GM12878 (cell line): ENCODE measurements at regions not wholly inside any gene's neighbourhood (a gene's known extent, or its start where the extent isn't known, plus 50 kb on each side); places are given as distances from the start of the nearest gene placed in this dataset.

Experiments used
- ATAC-seq: fragments of 200-7000 bp; cut with Tn5 transposase; 3 replicates; pipeline ENCODE4 v1.9.1; 2020; ENCODE audit warnings: mild to moderate bottlenecking, moderate library complexity
- BruUV-seq: library from RNA; stranded (reverse); fragments of 400-500 nt; replicated peaks from 2 replicates; lab custom pipeline; 2021; lab: Mats Ljungman, UMichigan
- CTCF ChIA-PET: fragments of 300-600 bp; sonication (Branson Sonifier 250); formaldehyde crosslinking; extraction: SDS; loops from one replicate; lab custom pipeline; 2021; ENCODE audit warnings: inconsistent platforms; lab: Yijun Ruan, JAX
- POLR2A ChIA-PET: fragments of 350-600 bp; formaldehyde crosslinking; extraction: SDS; loops from one replicate; lab custom pipeline; 2021; ENCODE audit warnings: inconsistent platforms; lab: Charles Lee
- RAD21 ChIA-PET: fragments of 300-600 bp; sonication (Branson Sonifier 250); formaldehyde crosslinking; loops from one replicate; lab custom pipeline; 2023; ENCODE audit warnings: antibody characterized with exemption; ENCODE audit not compliant: unreplicated experiment; lab: Charles Lee
- SMC1A ChIA-PET: fragments of 300-600 bp; sonication (Branson Sonifier 250); formaldehyde crosslinking; loops from one replicate; lab custom pipeline; 2023; ENCODE audit not compliant: unreplicated experiment, uncharacterized antibody; lab: Charles Lee
- DNase-seq: peaks from one replicate; pipeline ENCODE4 v3.0.0-alpha.2; 2011; ENCODE audit warnings: low read depth, low spot score
- FAIRE-seq: peaks from 3 replicates; lab custom pipeline; 2011; peaks lifted over from hg19 to GRCh38; lab: Jason Lieb, UNC
- H2AFZ ChIP-seq: 2 replicates; pipeline ENCODE4 v1.6.0; 2011; ENCODE audit warnings: low read depth, low read length, control low read depth; ENCODE audit not compliant: control insufficient read depth
- H3K27ac ChIP-seq: 2 replicates; pipeline ENCODE4 v1.5.1; 2011; ENCODE audit warnings: control low read depth; ENCODE audit not compliant: control insufficient read depth, insufficient read depth
- H3K27me3 ChIP-seq, 2 experiments: replicated peaks in 1 of 2; 2 replicates each; pipeline versions ENCODE4 v1.6.0 to v1.6.1; 2011; ENCODE audit warnings: low read length in 1 of 2; ENCODE audit not compliant: control insufficient read depth in 2 of 2, insufficient read depth in 2 of 2
- H3K36me3 ChIP-seq, 2 experiments: 2 replicates each; pipeline ENCODE4 v1.5.1; 2011; ENCODE audit warnings: low read length in 1 of 2; ENCODE audit not compliant: control insufficient read depth in 2 of 2, insufficient read depth in 2 of 2
- H3K4me1 ChIP-seq: 2 replicates; pipeline ENCODE4 v1.6.1; 2011; ENCODE audit warnings: mild to moderate bottlenecking, low read length, moderate library complexity, mixed read lengths; ENCODE audit not compliant: control insufficient read depth, insufficient read depth
- H3K4me2 ChIP-seq: 2 replicates; pipeline ENCODE4 v1.6.0; 2011; ENCODE audit warnings: control low read depth; ENCODE audit not compliant: control insufficient read depth, insufficient read depth
- H3K4me3 ChIP-seq: fragments of 200-600 bp; sonication (generic); 2 replicates; pipeline ENCODE4 v1.5.1; 2016
- H3K79me2 ChIP-seq: 2 replicates; pipeline ENCODE4 v1.6.0; 2011; ENCODE audit warnings: low read length; ENCODE audit not compliant: control insufficient read depth, insufficient read depth
- H3K9ac ChIP-seq: 2 replicates; pipeline ENCODE4 v1.8.0; 2011; ENCODE audit warnings: low read length, control low read depth, mixed read lengths; ENCODE audit not compliant: control insufficient read depth, insufficient read depth
- H3K9me3 ChIP-seq: replicated peaks from 3 replicates; pipeline ENCODE4 v1.5.1; 2011; ENCODE audit warnings: mild to moderate bottlenecking, low read length; ENCODE audit not compliant: control insufficient read depth, insufficient read depth
- H4K20me1 ChIP-seq: 2 replicates; pipeline ENCODE4 v1.6.0; 2011; ENCODE audit not compliant: control insufficient read depth, insufficient read depth
- BACH1 ChIP-seq: fragments of 450-650 bp; IDR thresholded peaks from 2 replicates; pipeline ENCODE4 v1.6.1; 2017; ENCODE audit warnings: mild to moderate bottlenecking, borderline replicate concordance
- BCL3 ChIP-seq: IDR thresholded peaks from 2 replicates; pipeline ENCODE4 v1.6.1; 2011; ENCODE audit warnings: borderline replicate concordance, low read depth, mild to moderate bottlenecking, moderate library complexity, low read length; ENCODE audit not compliant: insufficient read depth, poor library complexity, severe bottlenecking
- DPF2 ChIP-seq: fragments of 450-650 bp; IDR thresholded peaks from 2 replicates; pipeline ENCODE4 v1.6.1; 2017; ENCODE audit warnings: mild to moderate bottlenecking
- EED ChIP-seq: sonication (generic); IDR thresholded peaks from 2 replicates; pipeline ENCODE4 v1.6.1; 2016; ENCODE audit warnings: antibody characterized with exemption, low read depth
- FOXM1 ChIP-seq: IDR thresholded peaks from 2 replicates; pipeline ENCODE4 v1.6.1; 2012; ENCODE audit warnings: low read depth, mild to moderate bottlenecking, inconsistent platforms, low read length, moderate library complexity
- GABPA ChIP-seq: IDR thresholded peaks from 2 replicates; pipeline ENCODE4 v1.6.1; 2014; ENCODE audit warnings: antibody characterized with exemption, low read depth, mild to moderate bottlenecking, inconsistent platforms
- MYC ChIP-seq: IDR thresholded peaks from 2 replicates; pipeline ENCODE4 v1.6.1; 2011; ENCODE audit warnings: mild to moderate bottlenecking, low read length, moderate library complexity, inconsistent platforms; ENCODE audit not compliant: insufficient read depth, insufficient replicate concordance, insufficient read length, severe bottlenecking
- NFYB ChIP-seq: IDR thresholded peaks from 2 replicates; pipeline ENCODE4 v1.6.1; 2011; ENCODE audit warnings: low read depth, mild to moderate bottlenecking, low read length, improper control_type of control experiment, moderate library complexity; ENCODE audit not compliant: insufficient read depth
- PKNOX1 ChIP-seq: fragments of 450-650 bp; IDR thresholded peaks from 2 replicates; pipeline ENCODE4 v1.6.1; 2016; ENCODE audit warnings: mild to moderate bottlenecking
- RELA ChIP-seq: fragments of 450-650 bp; IDR thresholded peaks from 2 replicates; pipeline ENCODE4 v1.8.0; 2014; ENCODE audit warnings: borderline replicate concordance; ENCODE audit not compliant: partially characterized antibody
- SMC3 ChIP-seq: IDR thresholded peaks from 2 replicates; pipeline ENCODE4 v1.6.1; 2011; ENCODE audit warnings: low read length, improper control_type of control experiment, borderline replicate concordance
- WGBS: methylation state at CpG from one replicate; pipeline ENCODE4 v1.1.6; 2016; ENCODE audit warnings: low lambda C conversion rate; ENCODE audit not compliant: insufficient replicate concordance, insufficient coverage; ENCODE audit errors: missing lambda C conversion rate; 5-methylcytosine and 5-hydroxymethylcytosine counted together
- in situ Hi-C: fragments of 300-500 bp; cut with MboI; formaldehyde crosslinking; loops from 9 replicates; pipeline ENCODE4 v1.14.3; 2018; ENCODE audit warnings: mixed read lengths
- intact Hi-C: fragments of 100-400 bp; cut with micrococcal nuclease; formaldehyde crosslinking; loops from one replicate; pipeline ENCODE4 v1.14.2; 2022; ENCODE audit not compliant: unreplicated experiment
- TF ChIP-seq, protein P1 (sequence below): fragments of 150-350 bp; IDR thresholded peaks from 2 replicates; pipeline ENCODE4 v1.6.1; 2014; ENCODE audit warnings: mild to moderate bottlenecking, low read depth, low read length

GRCh38 chr3:159787794-159788205 lies 200.8 kb upstream of the IL12A start:
- no peak for DNase-seq
- Histone ChIP-seq H2AFZ (no peak overlapping the region), H3K36me3 (no peaks in the 10 kb centered on the region), H3K79me2 (no peaks in the 10 kb centered on the region), H3K4me2 (no peak overlapping the region), H3K4me1 (no peaks in the 10 kb centered on the region; the same call in 1 of the 2 replicates), H4K20me1 (no peaks in the 10 kb centered on the region), H3K27me3 (no peaks in the 10 kb centered on the region), H3K27ac (no peak overlapping the region), H3K9ac (no peak overlapping the region), H3K4me3 (no peak overlapping the region)
- ChIA-PET SMC1A (interaction anchor here (0.9 kb wide), 1 partner anchor 20 kb away, joined by 4 read pairs; no protein-coding TSS in a partner anchor), POLR2A (no interaction called here), CTCF (no interaction called here), RAD21 (interaction anchor here (1.6 kb wide), 1 partner anchor 18 kb away, joined by 4 read pairs; no protein-coding TSS in a partner anchor)
- WGBS: 25% methylated on average over 5 of the region's 5 CpGs
- FAIRE-seq: no peak
- no TSS peak for BruUV-seq
- peak; percentile 29; the same call in 1 of the 3 replicates for ATAC-seq
- TF ChIP-seq EED: no peak
- TF ChIP-seq NFYB: no peak
- no peak for TF ChIP-seq SMC3
- no peak for TF ChIP-seq MYC
- no peak for TF ChIP-seq FOXM1
- TF ChIP-seq PKNOX1: no peak
- TF ChIP-seq RELA: no peak
- TF ChIP-seq BCL3: no peak
- TF ChIP-seq, protein P1, sequence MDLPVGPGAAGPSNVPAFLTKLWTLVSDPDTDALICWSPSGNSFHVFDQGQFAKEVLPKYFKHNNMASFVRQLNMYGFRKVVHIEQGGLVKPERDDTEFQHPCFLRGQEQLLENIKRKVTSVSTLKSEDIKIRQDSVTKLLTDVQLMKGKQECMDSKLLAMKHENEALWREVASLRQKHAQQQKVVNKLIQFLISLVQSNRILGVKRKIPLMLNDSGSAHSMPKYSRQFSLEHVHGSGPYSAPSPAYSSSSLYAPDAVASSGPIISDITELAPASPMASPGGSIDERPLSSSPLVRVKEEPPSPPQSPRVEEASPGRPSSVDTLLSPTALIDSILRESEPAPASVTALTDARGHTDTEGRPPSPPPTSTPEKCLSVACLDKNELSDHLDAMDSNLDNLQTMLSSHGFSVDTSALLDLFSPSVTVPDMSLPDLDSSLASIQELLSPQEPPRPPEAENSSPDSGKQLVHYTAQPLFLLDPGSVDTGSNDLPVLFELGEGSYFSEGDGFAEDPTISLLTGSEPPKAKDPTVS: no peak
- no peak for TF ChIP-seq GABPA
- no peak for TF ChIP-seq BACH1
- TF ChIP-seq DPF2: no peak
- TF ChIP-seq, all 136 proteins: peak for 0
- H3K9me3 ChIP-seq: no peaks in the 10 kb centered on the region
- intact Hi-C loops: no loop called here
- in situ Hi-C loops: no loop called here
